ENCODE measurements at regions not wholly inside any gene's neighbourhood (a gene's known extent, or its start where the extent isn't known, plus 50 kb on each side); places are given as distances from the start of the nearest gene placed in this dataset.

GRCh38 chr20:55696520-55696919 is 308.8 kb downstream of the CBLN4 start:
- TF ChIP-seq CTCF (conservative IDR thresholded peaks at IDR 0.05; ENCODE audit: low read length) = no peak
- no peak for TF ChIP-seq EZH2phosphoT487 (IDR thresholded peaks at IDR 0.05; ENCODE audit: borderline replicate concordance)
